ENCODE measurements at regions not wholly inside any gene's neighbourhood (a gene's known extent, or its start where the extent isn't known, plus 50 kb on each side); places are given as distances from the start of the nearest gene placed in this dataset.

DNA sequence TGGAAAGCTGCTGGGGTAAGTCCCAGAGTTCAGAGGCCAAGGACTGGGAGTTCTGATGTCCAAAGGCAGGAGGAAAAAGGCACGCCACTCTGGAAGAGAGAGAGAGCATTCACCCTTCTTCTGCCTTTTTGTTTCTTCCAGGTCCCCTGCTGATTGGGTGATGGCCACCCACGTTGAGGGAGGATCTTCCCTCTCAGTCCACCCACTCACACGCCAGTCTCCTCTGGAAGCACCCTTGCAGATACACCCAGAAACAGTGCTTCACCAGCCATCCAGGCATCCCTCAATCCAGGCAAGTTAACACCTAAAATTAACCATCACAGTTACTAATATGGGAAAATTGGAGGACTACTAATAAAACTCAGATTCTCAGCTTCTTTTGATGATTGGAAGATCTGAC lies 66.1 kb upstream of the PARP1 start:
- 80% methylated on average over 1 of the region's 3 CpGs for WGBS (ENCODE audit: insufficient coverage)

DNA sequence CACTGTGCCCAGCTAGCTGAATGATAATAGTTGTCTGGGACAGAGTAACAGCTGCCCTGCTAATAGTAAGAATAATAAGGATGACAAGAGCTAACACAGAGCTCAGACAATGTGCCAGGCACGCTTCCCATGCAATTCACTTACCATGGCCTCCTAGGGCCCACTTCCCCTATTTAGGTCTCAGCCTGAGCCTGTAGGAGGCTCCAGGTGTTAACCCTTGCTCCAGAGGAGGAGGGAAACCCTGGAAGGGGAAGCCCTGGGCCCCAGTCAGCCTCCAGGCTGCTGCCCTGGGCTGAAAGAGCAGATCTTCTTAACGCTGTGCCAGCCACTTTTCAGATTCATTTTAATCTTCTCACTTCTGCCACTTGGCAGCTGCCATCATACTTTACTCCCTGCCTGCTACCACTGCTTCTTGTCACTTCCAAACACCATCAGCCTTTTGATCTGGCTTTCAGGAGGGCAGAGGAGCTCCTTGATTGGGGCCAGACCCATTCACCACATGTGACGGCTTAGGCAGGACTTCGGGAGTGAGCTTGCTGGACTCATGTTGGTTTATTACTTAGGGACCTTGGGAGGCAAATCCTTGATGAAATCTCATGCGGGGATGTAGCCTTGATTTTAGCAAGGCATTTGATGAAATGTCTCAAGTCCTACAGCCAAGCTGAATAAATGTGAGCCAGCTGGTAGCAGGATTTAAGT lies 66.7 kb upstream of the PARP1 start:
- Histone ChIP-seq H3K79me2 (ENCODE audit: control insufficient read depth, insufficient read depth, low read length) (no peaks in the 10 kb centered on the region), H3K36me3 (replicated peaks in 1 of 2; ENCODE audit: control extremely low read depth in 1 of 2, control insufficient read depth in 1 of 2, extremely low read depth in 1 of 2, insufficient read depth in 2 of 2, low read length in 1 of 2) (no peaks in the 10 kb centered on the region), H3K4me2 (replicated peaks; ENCODE audit: low read depth, low read length, poor library complexity, severe bottlenecking) (no peak overlapping the region), H3K9me3 (ENCODE audit: control extremely low read depth in 1 of 3, control insufficient read depth in 2 of 3, insufficient read depth in 1 of 3, low read length in 2 of 3) (peaks cover 0 to 3% (median 0%) of the 10 kb centered on the region in 3 donors), H3K4me3 (ENCODE audit: control extremely low read depth in 1 of 5, extremely low read depth in 1 of 5, insufficient read depth in 1 of 5, low read depth in 2 of 5, low read length in 4 of 5) (no peak overlapping the region), H4K20me1 (ENCODE audit: control insufficient read depth, insufficient read depth, low read length, poor library complexity, severe bottlenecking) (no peaks in the 10 kb centered on the region), H3K27me3 (replicated peaks in 1 of 4; ENCODE audit: control extremely low read depth in 1 of 4, control insufficient read depth in 3 of 4, insufficient read depth in 4 of 4, low read length in 3 of 4) (peaks cover 0 to 5% (median 0%) of the 10 kb centered on the region in 4 experiments), H3K9ac (ENCODE audit: low read length) (no peak overlapping the region), H2AFZ (ENCODE audit: insufficient read depth, low read depth, low read length, poor library complexity, severe bottlenecking) (no peak overlapping the region), H3K27ac (ENCODE audit: low read length in 2 of 2) (no peak overlapping the region), H3K4me1 (ENCODE audit: control insufficient read depth in 2 of 2, insufficient read depth in 2 of 2, low read length in 2 of 2) (no peaks in the 10 kb centered on the region)
- Mint-ChIP-seq H3K4me3 (no peak overlapping the region), H3K27ac (no peak overlapping the region), H3K4me1 (no peaks in the 10 kb centered on the region), H3K9me3 (ENCODE audit: insufficient read depth) (peaks cover under 1% of the 10 kb centered on the region), H3K27me3 (peaks cover 18% of the 10 kb centered on the region)
- ChIA-PET POLR2A (no interaction called here), CTCF (no interaction called here)
- TF ChIP-seq, protein P1, sequence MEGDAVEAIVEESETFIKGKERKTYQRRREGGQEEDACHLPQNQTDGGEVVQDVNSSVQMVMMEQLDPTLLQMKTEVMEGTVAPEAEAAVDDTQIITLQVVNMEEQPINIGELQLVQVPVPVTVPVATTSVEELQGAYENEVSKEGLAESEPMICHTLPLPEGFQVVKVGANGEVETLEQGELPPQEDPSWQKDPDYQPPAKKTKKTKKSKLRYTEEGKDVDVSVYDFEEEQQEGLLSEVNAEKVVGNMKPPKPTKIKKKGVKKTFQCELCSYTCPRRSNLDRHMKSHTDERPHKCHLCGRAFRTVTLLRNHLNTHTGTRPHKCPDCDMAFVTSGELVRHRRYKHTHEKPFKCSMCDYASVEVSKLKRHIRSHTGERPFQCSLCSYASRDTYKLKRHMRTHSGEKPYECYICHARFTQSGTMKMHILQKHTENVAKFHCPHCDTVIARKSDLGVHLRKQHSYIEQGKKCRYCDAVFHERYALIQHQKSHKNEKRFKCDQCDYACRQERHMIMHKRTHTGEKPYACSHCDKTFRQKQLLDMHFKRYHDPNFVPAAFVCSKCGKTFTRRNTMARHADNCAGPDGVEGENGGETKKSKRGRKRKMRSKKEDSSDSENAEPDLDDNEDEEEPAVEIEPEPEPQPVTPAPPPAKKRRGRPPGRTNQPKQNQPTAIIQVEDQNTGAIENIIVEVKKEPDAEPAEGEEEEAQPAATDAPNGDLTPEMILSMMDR (IDR thresholded peaks at IDR 0.05) = no peak
- TF ChIP-seq EZH2 (IDR thresholded peaks at IDR 0.05; ENCODE audit: borderline replicate concordance, insufficient read depth, low read depth, low read length, poor library complexity, severe bottlenecking) = no peak
- no peak for DNase-seq
- 100% methylated on average over 5 of the region's 5 CpGs for WGBS (ENCODE audit: insufficient coverage)
- intact Hi-C loops (cut with micrococcal nuclease) = no loop called here
- ATAC-seq (ENCODE audit: low read depth) = no peak

More for the DNA sequence above, 66.1 kb upstream of the PARP1 start:
- no peak overlapping the region for H3K4me2 ChIP-seq (replicated peaks; ENCODE audit: low read depth, low read length, poor library complexity, severe bottlenecking)
- H3K27me3 ChIP-seq (replicated peaks in 1 of 4; ENCODE audit: control extremely low read depth in 1 of 4, control insufficient read depth in 3 of 4, insufficient read depth in 4 of 4, low read length in 3 of 4) = peaks cover 0 to 5% (median 0%) of the 10 kb centered on the region in 4 experiments
- intact Hi-C loops (cut with micrococcal nuclease) = no loop called here
- no peaks in the 10 kb centered on the region for H3K4me1 Mint-ChIP-seq
- ChIA-PET POLR2A (no interaction called here), CTCF (no interaction called here)
- no peak for ATAC-seq (ENCODE audit: low read depth)
- no peak overlapping the region for H3K9ac ChIP-seq (ENCODE audit: low read length)
- H3K27ac ChIP-seq (ENCODE audit: low read length in 2 of 2) = no peak overlapping the region
- H3K79me2 ChIP-seq (ENCODE audit: control insufficient read depth, insufficient read depth, low read length) = no peaks in the 10 kb centered on the region
- H3K9me3 ChIP-seq (ENCODE audit: control extremely low read depth in 1 of 3, control insufficient read depth in 2 of 3, insufficient read depth in 1 of 3, low read length in 2 of 3) = peaks cover 0 to 3% (median 0%) of the 10 kb centered on the region in 3 donors
- no peak for DNase-seq
- no peak overlapping the region for H3K27ac Mint-ChIP-seq
- no peak overlapping the region for H3K4me3 ChIP-seq (ENCODE audit: control extremely low read depth in 1 of 5, extremely low read depth in 1 of 5, insufficient read depth in 1 of 5, low read depth in 2 of 5, low read length in 4 of 5)
- H3K27me3 Mint-ChIP-seq = peaks cover 18% of the 10 kb centered on the region
- no peak overlapping the region for H3K4me3 Mint-ChIP-seq
- TF ChIP-seq, protein P1 (IDR thresholded peaks at IDR 0.05) = no peak
- TF ChIP-seq EZH2 (IDR thresholded peaks at IDR 0.05; ENCODE audit: borderline replicate concordance, insufficient read depth, low read depth, low read length, poor library complexity, severe bottlenecking) = no peak
- no peak overlapping the region for H2AFZ ChIP-seq (ENCODE audit: insufficient read depth, low read depth, low read length, poor library complexity, severe bottlenecking)
- H3K36me3 ChIP-seq (replicated peaks in 1 of 2; ENCODE audit: control extremely low read depth in 1 of 2, control insufficient read depth in 1 of 2, extremely low read depth in 1 of 2, insufficient read depth in 2 of 2, low read length in 1 of 2) = no peaks in the 10 kb centered on the region
- no peaks in the 10 kb centered on the region for H3K4me1 ChIP-seq (ENCODE audit: control insufficient read depth in 2 of 2, insufficient read depth in 2 of 2, low read length in 2 of 2)
- H3K9me3 Mint-ChIP-seq (ENCODE audit: insufficient read depth) = peaks cover 2% of the 10 kb centered on the region
- no peaks in the 10 kb centered on the region for H4K20me1 ChIP-seq (ENCODE audit: control insufficient read depth, insufficient read depth, low read length, poor library complexity, severe bottlenecking)

Data from B cell (primary cell).